KMS-11 (cell line): ENCODE measurements at regions not wholly inside any gene's neighbourhood (a gene's known extent, or its start where the extent isn't known, plus 50 kb on each side); places are given as distances from the start of the nearest gene placed in this dataset.

Source experiments
- H2AFZ ChIP-seq: fragments of 200-600 bp; sonication (generic); 2 replicates; pipeline ENCODE4 v1.6.1; 2016; ENCODE audit warnings: antibody characterized with exemption, mixed run types, low read depth
- H3K27ac ChIP-seq: fragments of 200-600 bp; sonication (generic); 2 replicates; pipeline ENCODE4 v1.6.1; 2016; ENCODE audit warnings: mild to moderate bottlenecking, mixed run types
- H3K27me3 ChIP-seq: fragments of 200-600 bp; sonication (generic); 2 replicates; pipeline ENCODE4 v1.6.1; 2017; ENCODE audit warnings: mild to moderate bottlenecking, low read depth, mixed run types, moderate library complexity; ENCODE audit not compliant: insufficient read depth
- H3K36me3 ChIP-seq: fragments of 200-600 bp; sonication (generic); 2 replicates; pipeline ENCODE4 v1.6.1; 2017; ENCODE audit warnings: mild to moderate bottlenecking, mixed run types; ENCODE audit not compliant: insufficient read depth
- H3K4me1 ChIP-seq: fragments of 200-600 bp; sonication (generic); 2 replicates; pipeline ENCODE4 v1.6.1; 2016; ENCODE audit warnings: mild to moderate bottlenecking, low read depth, mixed run types; ENCODE audit not compliant: poor library complexity, severe bottlenecking
- H3K4me2 ChIP-seq: fragments of 200-600 bp; sonication (generic); 2 replicates; pipeline ENCODE4 v1.7.0; 2016; ENCODE audit warnings: mild to moderate bottlenecking, mixed run types
- H3K4me3 ChIP-seq: fragments of 200-600 bp; sonication (generic); IDR thresholded peaks from 2 replicates; pipeline ENCODE4 v1.6.1; 2017; ENCODE audit warnings: low read depth, low read length, mixed read lengths; ENCODE audit not compliant: insufficient read depth
- H3K79me2 ChIP-seq: fragments of 200-600 bp; sonication (generic); 2 replicates; pipeline ENCODE4 v1.6.1; 2016; ENCODE audit warnings: low read depth, mixed run types; ENCODE audit not compliant: insufficient read depth
- H3K9ac ChIP-seq: fragments of 200-600 bp; sonication (generic); 2 replicates; pipeline ENCODE4 v1.6.1; 2016; ENCODE audit warnings: mild to moderate bottlenecking, mixed run types
- H4K20me1 ChIP-seq: fragments of 200-600 bp; sonication (generic); 2 replicates; pipeline ENCODE4 v1.6.1; 2016; ENCODE audit warnings: mild to moderate bottlenecking, mixed run types; ENCODE audit not compliant: insufficient read depth
- CTCF ChIP-seq: fragments of 200-600 bp; sonication (generic); conservative IDR thresholded peaks from 2 replicates; pipeline ENCODE4 v1.6.1; 2017; ENCODE audit warnings: low read depth, mild to moderate bottlenecking, antibody characterized with exemption, low read length, moderate library complexity, mixed read lengths

- Histone ChIP-seq H3K4me3 (no peak overlapping the region), H4K20me1 (no peaks in the 10 kb centered on the region), H3K79me2 (no peaks in the 10 kb centered on the region), H3K4me1 (no peaks in the 10 kb centered on the region), H3K4me2 (no peak overlapping the region), H3K36me3 (no peaks in the 10 kb centered on the region), H3K9ac (no peak overlapping the region), H2AFZ (no peak overlapping the region), H3K27me3 (no peaks in the 10 kb centered on the region), H3K27ac (no peak overlapping the region)
- no peak for TF ChIP-seq CTCF
These were observed 883.5 kb upstream of the EDIL3 start for GRCh38 chr5:85268194-85268593.

DNA sequence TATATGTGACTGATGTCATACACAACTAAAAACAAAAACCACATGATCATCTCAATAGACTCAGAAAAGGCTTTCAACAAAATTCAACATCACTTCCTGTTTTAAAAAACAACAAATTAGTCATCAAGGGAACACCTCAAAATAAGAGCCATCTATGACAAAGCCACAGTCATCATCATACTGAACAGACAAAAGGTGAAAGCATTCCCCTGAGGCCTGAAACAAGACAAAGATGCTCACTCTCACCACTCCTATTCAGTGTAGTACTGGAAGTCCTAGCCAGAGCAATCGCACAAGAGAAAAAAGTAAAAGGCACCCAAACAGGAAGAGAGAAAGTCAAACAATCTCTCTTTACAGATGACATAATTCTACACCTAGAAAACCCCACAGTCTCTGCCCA lies 893.5 kb upstream of the EDIL3 start:
- Histone ChIP-seq H3K4me3 (no peak overlapping the region), H3K79me2 (no peaks in the 10 kb centered on the region), H3K36me3 (no peaks in the 10 kb centered on the region), H3K27ac (no peak overlapping the region), H2AFZ (no peak overlapping the region), H4K20me1 (no peaks in the 10 kb centered on the region), H3K9ac (no peak overlapping the region), H3K4me1 (no peaks in the 10 kb centered on the region), H3K4me2 (no peak overlapping the region), H3K27me3 (no peaks in the 10 kb centered on the region)
- TF ChIP-seq CTCF: no peak

GRCh38 chr5:85288914-85289313 lies 904.2 kb upstream of the EDIL3 start:
- Histone ChIP-seq H3K4me2 (no peak overlapping the region), H3K4me3 (no peak overlapping the region), H3K4me1 (no peaks in the 10 kb centered on the region), H3K36me3 (no peaks in the 10 kb centered on the region), H3K9ac (no peak overlapping the region), H2AFZ (no peak overlapping the region), H3K27ac (no peak overlapping the region), H4K20me1 (no peaks in the 10 kb centered on the region), H3K79me2 (no peaks in the 10 kb centered on the region), H3K27me3 (no peaks in the 10 kb centered on the region)
- no peak for TF ChIP-seq CTCF

GRCh38 chr5:85293145-85293785 lies 908.6 kb upstream of the EDIL3 start:
- Histone ChIP-seq H3K36me3 (no peaks in the 10 kb centered on the region; the same call in 1 of the 2 replicates), H3K4me3 (no peak overlapping the region), H2AFZ (no peak overlapping the region), H4K20me1 (no peaks in the 10 kb centered on the region), H3K9ac (no peak overlapping the region), H3K4me2 (no peak overlapping the region), H3K27ac (no peak overlapping the region), H3K27me3 (no peaks in the 10 kb centered on the region), H3K79me2 (no peaks in the 10 kb centered on the region), H3K4me1 (no peaks in the 10 kb centered on the region)
- TF ChIP-seq CTCF: no peak
